ELR (cell line): ENCODE measurements at regions not wholly inside any gene's neighbourhood (a gene's known extent, or its start where the extent isn't known, plus 50 kb on each side); places are given as distances from the start of the nearest gene placed in this dataset.
"Not testable (repeated sequence)": the region's sequence is repeated elsewhere in the genome, so short reads cannot be mapped to it uniquely, and the experiment has no call there.

Source experiments
- DNase-seq: peaks from one replicate; pipeline ENCODE4 v3.0.0-alpha.2; 2015; ENCODE audit warnings: low read depth

- not testable (repeated sequence) for DNase-seq
Measured at GRCh38 chr3:14272959-14273560, 94.4 kb downstream of the LSM3 start.

- peak; percentile 55 for DNase-seq
Measured at GRCh38 chr3:14273901-14274611, 95.4 kb downstream of the LSM3 start.

GRCh38 chr3:14274612-14274936 is 96.0 kb downstream of the LSM3 start:
- no peak for DNase-seq

GRCh38 chr3:14274999-14275961 is 96.7 kb downstream of the LSM3 start:
- DNase-seq, result peak; percentile 35

- no peak for DNase-seq
Measured at GRCh38 chr3:14275962-14276909, 97.6 kb downstream of the LSM3 start.

GRCh38 chr3:14277557-14277956 is 98.9 kb downstream of the LSM3 start:
- DNase-seq, result no peak

GRCh38 chr3:14278265-14278798 is 99.7 kb downstream of the LSM3 start:
- no peak for DNase-seq

GRCh38 chr3:14278799-14279625 is 100.4 kb downstream of the LSM3 start:
- no peak for DNase-seq

- no peak for DNase-seq
Measured at GRCh38 chr3:14279626-14280061, 101.0 kb downstream of the LSM3 start.

GRCh38 chr3:14280326-14280725 is 101.7 kb downstream of the LSM3 start:
- DNase-seq, result no peak

- DNase-seq, result no peak
Measured at GRCh38 chr3:14281053-14281452, 102.4 kb downstream of the LSM3 start.

- no peak for DNase-seq
Measured at GRCh38 chr3:14282001-14282705, 103.5 kb downstream of the LSM3 start.

GRCh38 chr3:14282706-14283075 is 104.1 kb downstream of the LSM3 start:
- no peak for DNase-seq

GRCh38 chr3:14283092-14283812 is 104.6 kb downstream of the LSM3 start:
- DNase-seq, result no peak

GRCh38 chr3:14283813-14284438 is 105.3 kb downstream of the LSM3 start:
- no peak for DNase-seq

GRCh38 chr3:14284694-14285547 is 106.3 kb downstream of the LSM3 start:
- DNase-seq, result no peak

GRCh38 chr3:14285548-14285925 is 106.9 kb downstream of the LSM3 start:
- no peak for DNase-seq
